GM19035 (cell line): ENCODE measurements at regions not wholly inside any gene's neighbourhood (a gene's known extent, or its start where the extent isn't known, plus 50 kb on each side); places are given as distances from the start of the nearest gene placed in this dataset.

ENCODE experiments used
- ATAC-seq: cut with Tn5 transposase; IDR thresholded peaks from one replicate; pipeline ENCODE4 v1.9.1; 2021; ENCODE audit not compliant: unreplicated experiment

- no peak for ATAC-seq
Measured at GRCh38 chr2:147560810-147561535, 283.9 kb upstream of the ACVR2A start.

- no peak for ATAC-seq
Measured at GRCh38 chr2:147559070-147559725, 285.6 kb upstream of the ACVR2A start.

DNA sequence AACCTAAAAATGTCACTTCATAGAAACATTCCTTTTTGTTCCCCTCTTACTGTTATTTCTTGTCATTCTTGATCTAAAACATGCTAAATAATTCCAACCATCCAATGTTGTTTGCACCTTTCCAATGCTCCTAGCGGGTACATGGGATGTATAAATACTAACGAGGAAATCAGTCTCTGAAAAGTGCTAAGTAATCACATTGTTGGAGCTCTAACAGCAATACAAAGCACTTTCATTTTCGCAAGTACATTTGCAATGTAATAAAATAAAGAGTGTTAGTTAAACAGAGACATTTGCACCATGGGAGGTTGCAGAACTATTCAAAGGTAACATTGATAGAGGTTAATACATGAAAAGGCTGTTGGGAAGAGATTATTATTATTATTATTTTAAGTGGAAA lies 286.2 kb upstream of the ACVR2A start:
- ATAC-seq: no peak

DNA sequence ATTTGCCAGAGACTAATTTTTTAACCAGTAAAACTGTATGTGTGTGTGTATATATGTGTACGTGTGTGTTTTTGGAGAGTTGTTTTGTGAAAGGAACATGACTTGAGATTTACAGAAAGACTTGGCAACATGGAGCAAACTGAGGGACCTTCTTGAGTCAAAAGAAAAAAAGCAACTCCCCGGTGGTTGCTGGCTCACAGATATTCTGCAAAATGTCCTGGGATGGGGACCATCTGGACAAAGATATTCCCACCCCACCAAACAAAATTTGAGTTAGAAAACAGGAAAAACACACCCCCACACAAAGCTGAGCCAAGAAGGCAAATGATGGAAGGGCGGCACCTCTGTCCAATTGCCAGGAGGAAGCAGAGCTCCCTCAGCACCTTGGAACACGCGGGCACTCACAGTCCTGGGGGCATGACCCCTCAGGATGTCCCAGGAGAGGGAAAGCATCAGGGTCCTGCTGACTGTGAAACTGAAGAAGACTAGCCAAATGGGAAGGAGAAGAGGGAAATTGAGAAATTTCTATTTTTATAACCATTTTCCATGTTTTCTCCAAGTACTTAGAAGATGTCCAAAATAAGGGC lies 290.2 kb upstream of the ACVR2A start:
- ATAC-seq: no peak

GRCh38 chr2:147553775-147554271 lies 291.0 kb upstream of the ACVR2A start:
- no peak for ATAC-seq

- no peak for ATAC-seq
Measured at GRCh38 chr2:147550995-147551731, 293.7 kb upstream of the ACVR2A start.

GRCh38 chr2:147549054-147549453 lies 295.8 kb upstream of the ACVR2A start:
- ATAC-seq: no peak

DNA sequence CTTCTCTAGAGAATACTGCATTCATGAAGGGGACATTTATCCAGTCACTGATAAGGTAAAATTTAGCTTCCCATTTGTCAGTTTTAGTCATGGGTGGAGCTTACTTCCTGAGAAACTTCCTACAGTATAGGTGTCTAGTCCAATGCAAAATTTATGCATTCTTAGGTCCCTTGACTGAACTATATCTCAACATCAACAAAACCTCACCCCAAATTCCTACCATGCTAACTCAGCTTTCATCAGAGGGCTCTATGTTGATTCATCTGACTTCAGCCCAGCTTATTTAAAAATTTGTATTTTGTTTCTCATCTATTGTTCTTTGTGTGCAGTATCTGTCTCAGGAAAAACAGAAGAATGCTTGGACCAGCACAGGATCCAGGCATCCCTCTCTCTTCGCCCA lies 296.4 kb upstream of the ACVR2A start:
- no peak for ATAC-seq

GRCh38 chr2:147547440-147547839 lies 297.4 kb upstream of the ACVR2A start:
- ATAC-seq: no peak

DNA sequence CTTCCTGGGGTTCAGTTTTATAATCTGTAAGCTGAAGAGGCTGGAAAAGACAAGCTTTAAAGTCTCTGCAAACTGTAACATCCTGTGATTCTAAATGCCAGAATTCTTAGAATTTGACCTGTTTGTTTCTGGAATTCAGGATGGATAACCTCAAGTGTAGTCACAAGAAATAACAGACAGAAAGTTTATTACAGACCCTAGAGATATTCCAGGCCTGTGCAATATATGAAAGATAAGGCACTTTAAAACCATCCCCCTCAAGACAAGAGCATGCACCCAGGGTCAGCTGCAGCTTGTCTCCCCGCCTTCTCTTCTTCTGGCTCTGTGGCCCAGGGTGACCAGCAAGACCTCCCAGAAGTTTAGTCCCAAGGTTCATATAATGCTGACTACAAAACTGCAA lies 298.7 kb upstream of the ACVR2A start:
- no peak for ATAC-seq

- no peak for ATAC-seq
Measured at GRCh38 chr2:147543056-147543455, 301.8 kb upstream of the ACVR2A start.

GRCh38 chr2:147542351-147542750 lies 302.5 kb upstream of the ACVR2A start:
- ATAC-seq: no peak

DNA sequence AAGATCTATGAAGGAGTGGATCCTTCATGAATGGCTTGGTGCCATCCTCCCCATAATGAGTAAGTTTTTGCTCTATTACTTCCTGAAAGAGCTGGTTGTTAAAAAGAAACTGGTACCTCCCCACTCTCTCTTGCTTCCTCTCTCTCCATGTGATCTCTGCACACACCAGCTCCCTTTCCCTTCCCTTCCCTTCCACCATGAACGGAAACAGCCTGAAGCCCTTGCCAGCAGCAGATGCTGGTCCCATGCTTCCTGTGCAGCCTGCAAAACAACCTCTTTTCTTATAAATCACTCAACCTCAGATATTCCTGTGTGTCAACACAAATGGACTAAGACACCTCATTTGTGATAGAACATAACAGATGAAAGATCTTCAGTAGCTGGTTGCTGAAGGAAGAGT lies 303.5 kb upstream of the ACVR2A start:
- no peak for ATAC-seq

GRCh38 chr2:147538821-147539220 lies 306.0 kb upstream of the ACVR2A start:
- ATAC-seq: no peak

GRCh38 chr2:147538088-147538487 lies 306.7 kb upstream of the ACVR2A start:
- no peak for ATAC-seq

GRCh38 chr2:147531269-147531668 lies 313.6 kb upstream of the ACVR2A start:
- ATAC-seq: no peak

DNA sequence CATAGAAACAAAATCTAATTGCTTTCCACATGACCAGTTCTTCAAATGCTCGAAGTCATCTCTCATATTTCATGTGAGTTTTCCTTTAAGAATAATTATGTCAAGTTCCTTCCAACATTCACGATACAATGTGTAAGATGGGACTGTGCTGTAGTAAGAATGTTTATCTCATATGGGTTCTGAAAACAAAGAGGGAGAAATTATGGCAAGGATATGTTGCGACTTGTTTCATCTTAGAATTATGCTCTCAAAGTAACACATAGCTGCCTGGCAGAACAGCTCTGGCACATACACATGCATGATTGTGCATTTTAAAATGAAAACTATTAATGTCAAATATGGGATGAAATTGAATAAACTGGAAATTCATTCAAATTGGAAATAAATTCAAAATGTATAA lies 314.8 kb upstream of the ACVR2A start:
- no peak for ATAC-seq

GRCh38 chr2:147525819-147526489 lies 318.9 kb upstream of the ACVR2A start:
- no peak for ATAC-seq

DNA sequence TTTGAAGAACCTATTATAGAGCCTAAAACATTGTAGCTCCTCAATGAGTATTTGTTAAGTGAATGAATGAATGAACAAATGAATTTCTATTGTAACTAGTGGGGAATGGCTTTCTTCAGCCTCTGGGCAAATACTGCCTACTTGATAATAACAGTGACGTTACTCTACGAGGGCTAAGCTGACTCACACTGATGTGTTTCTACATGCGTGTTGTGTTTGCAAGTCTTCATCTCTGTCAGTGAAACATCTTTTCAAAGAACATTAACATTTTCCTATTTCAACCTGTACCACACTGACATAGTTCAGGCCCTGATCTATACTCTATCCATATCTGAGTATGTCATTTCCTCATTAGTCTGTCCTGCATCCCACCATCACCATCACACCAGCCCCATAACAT lies 319.9 kb upstream of the ACVR2A start:
- ATAC-seq: no peak

DNA sequence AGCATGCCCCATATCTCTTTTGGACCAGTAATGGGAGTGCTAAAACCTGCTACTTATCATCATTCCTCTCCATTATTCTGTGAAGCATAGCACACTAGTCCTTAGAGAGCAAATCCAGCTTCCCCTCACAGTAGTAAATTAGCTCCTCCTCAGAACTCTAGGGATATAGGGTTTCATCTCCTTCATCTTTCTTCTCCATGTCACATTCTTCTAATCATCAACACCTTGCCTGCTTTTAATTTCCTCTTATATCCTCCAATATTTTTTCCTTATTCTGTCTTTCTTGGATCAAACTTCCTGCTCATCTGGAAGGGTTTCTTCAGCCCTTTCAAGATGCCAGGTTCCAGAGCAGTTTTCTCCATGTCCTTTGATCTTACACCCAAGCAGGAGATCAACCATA lies 321.4 kb upstream of the ACVR2A start:
- ATAC-seq: no peak

GRCh38 chr2:147521936-147522335 lies 322.9 kb upstream of the ACVR2A start:
- ATAC-seq: no peak
